Thoracic aorta (tissue), 2 donors: ENCODE measurements at regions not wholly inside any gene's neighbourhood (a gene's known extent, or its start where the extent isn't known, plus 50 kb on each side); places are given as distances from the start of the nearest gene placed in this dataset.

ENCODE experiments used
- ATAC-seq: fragments of 150-250 bp; one replicate; pipeline ENCODE4 v1.8.0; 2017; ENCODE audit warnings: low read depth; ENCODE audit not compliant: insufficient number of reproducible peaks, low FRiP score
- DNase-seq: peaks from one replicate; pipeline ENCODE4 v3.0.0-alpha.2; 2020; ENCODE audit warnings: low spot score
- H3K27ac ChIP-seq, 2 donors: fragments of 200-600 bp; sonication (generic); 1 replicate in 1 of 2; 2 replicates in 1 of 2; pipeline ENCODE4 v1.5.1; 2016; ENCODE audit warnings: mild to moderate bottlenecking in 2 of 2, moderate library complexity in 2 of 2
- H3K27me3 ChIP-seq: fragments of 200-600 bp; sonication (generic); replicated peaks from 2 replicates; pipeline ENCODE4 v1.6.0; 2016; ENCODE audit warnings: mild to moderate bottlenecking; ENCODE audit not compliant: insufficient read depth
- H3K36me3 ChIP-seq: fragments of 200-600 bp; sonication (generic); one replicate; pipeline ENCODE4 v1.5.1; 2016
- H3K4me1 ChIP-seq, 2 donors: fragments of 200-600 bp; sonication (generic); 1 replicate in 1 of 2; 2 replicates in 1 of 2; pipeline versions ENCODE4 v1.5.1 to v1.6.0; 2016; ENCODE audit warnings: low read depth in 2 of 2, mild to moderate bottlenecking in 1 of 2; ENCODE audit not compliant: control insufficient read depth in 1 of 2
- H3K4me3 ChIP-seq: fragments of 200-600 bp; sonication (generic); 2 replicates; pipeline ENCODE4 v1.5.1; 2016; ENCODE audit warnings: mild to moderate bottlenecking
- H3K9me3 ChIP-seq: fragments of 200-600 bp; sonication (generic); 2 replicates; pipeline ENCODE4 v1.5.1; 2016
- TF ChIP-seq, protein P1 (sequence below): fragments of 200-600 bp; sonication (generic); IDR thresholded peaks from one replicate; pipeline ENCODE4 v1.5.1; 2019; ENCODE audit warnings: antibody characterized with exemption

DNA sequence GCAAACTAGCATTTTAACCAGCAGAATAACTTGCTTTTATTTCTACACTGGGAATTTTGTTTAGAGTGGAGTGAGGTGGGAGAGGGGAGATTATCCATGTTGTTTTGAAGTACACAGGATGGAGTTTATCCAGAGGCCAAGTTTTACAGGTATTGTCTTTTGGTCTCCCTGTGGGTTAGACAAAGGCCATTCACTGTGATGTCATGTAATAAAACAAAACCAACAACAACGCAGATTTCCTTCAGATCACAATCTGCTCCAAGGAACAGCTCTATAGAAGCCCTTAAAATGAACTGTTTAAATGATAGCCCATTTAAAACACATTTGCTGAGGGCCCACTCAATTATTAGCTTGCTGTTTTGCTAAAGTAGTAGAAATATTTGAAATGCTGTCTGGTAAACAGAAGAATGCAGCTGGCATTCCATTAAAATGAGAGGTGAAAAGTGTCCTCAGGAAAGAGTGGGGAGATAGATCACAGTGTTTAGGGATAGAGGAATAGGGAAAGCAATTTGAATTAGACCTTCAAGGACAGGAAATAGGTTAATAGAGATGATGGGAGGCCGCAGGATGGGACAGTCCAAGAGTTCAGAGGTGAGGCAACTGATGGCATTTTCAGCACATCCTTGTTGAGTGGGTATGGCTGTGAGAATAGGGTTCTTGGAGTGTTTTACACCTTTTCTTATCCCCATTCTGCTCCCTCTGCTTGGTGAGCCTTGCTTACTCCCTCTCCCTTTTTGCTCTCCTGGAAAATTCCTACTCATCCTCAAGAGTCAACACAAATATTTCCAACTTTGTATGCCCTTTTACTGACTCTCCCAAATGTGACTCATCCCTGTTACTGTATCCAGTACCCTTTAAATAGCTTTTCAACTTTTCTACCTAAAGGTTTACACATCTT, 140.1 kb upstream of the NR3C1 start:
- no peak overlapping the region for H3K4me3 ChIP-seq
- DNase-seq (no peak), ATAC-seq (no peak)
- TF ChIP-seq, protein P1, sequence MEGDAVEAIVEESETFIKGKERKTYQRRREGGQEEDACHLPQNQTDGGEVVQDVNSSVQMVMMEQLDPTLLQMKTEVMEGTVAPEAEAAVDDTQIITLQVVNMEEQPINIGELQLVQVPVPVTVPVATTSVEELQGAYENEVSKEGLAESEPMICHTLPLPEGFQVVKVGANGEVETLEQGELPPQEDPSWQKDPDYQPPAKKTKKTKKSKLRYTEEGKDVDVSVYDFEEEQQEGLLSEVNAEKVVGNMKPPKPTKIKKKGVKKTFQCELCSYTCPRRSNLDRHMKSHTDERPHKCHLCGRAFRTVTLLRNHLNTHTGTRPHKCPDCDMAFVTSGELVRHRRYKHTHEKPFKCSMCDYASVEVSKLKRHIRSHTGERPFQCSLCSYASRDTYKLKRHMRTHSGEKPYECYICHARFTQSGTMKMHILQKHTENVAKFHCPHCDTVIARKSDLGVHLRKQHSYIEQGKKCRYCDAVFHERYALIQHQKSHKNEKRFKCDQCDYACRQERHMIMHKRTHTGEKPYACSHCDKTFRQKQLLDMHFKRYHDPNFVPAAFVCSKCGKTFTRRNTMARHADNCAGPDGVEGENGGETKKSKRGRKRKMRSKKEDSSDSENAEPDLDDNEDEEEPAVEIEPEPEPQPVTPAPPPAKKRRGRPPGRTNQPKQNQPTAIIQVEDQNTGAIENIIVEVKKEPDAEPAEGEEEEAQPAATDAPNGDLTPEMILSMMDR = no peak
- H3K27me3 ChIP-seq = no peaks in the 10 kb centered on the region
- H3K4me1 ChIP-seq = no peaks in the 10 kb centered on the region
- no peak overlapping the region for H3K27ac ChIP-seq
- H3K36me3 ChIP-seq = no peaks in the 10 kb centered on the region
- peaks cover 4% of the 10 kb centered on the region for H3K9me3 ChIP-seq

- no peaks in the 10 kb centered on the region for H3K36me3 ChIP-seq
- no peak overlapping the region for H3K4me3 ChIP-seq
- ATAC-seq (no peak), DNase-seq (no peak)
- no peaks in the 10 kb centered on the region for H3K27me3 ChIP-seq
- peaks cover 4% of the 10 kb centered on the region for H3K9me3 ChIP-seq
- no peaks in the 10 kb centered on the region for H3K4me1 ChIP-seq
- no peak overlapping the region for H3K27ac ChIP-seq
- TF ChIP-seq, protein P1 = no peak
Observed at GRCh38 chr5:143542798-143543144, 139.3 kb upstream of the NR3C1 start.

GRCh38 chr5:143541943-143542797, 138.7 kb upstream of the NR3C1 start:
- no peak overlapping the region for H3K27ac ChIP-seq
- TF ChIP-seq, protein P1 = no peak
- no peak overlapping the region for H3K4me3 ChIP-seq
- no peaks in the 10 kb centered on the region for H3K36me3 ChIP-seq
- DNase-seq (no peak), ATAC-seq (no peak)
- H3K9me3 ChIP-seq = peaks cover 4% of the 10 kb centered on the region
- no peaks in the 10 kb centered on the region for H3K27me3 ChIP-seq
- H3K4me1 ChIP-seq = no peaks in the 10 kb centered on the region

DNA sequence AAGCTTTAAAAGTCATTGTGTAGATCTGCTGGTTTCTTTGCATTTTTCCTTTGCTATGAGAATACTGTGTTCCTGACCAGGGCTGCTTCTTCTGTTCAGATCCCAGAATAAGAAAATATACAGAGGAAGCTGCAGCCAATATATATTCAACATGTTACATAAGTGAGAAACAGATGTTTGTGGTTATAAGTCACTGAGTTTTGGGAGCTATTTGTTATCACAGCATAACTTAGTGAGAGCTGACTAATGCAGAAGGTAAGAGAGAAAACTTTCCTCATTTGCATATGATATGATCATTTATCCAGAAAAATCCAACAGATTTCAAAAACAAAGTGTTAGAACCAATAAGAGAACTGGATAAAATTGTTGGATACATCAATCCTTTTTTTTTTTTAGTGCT, 136.3 kb upstream of the NR3C1 start:
- TF ChIP-seq, protein P1 = no peak
- Histone ChIP-seq H3K27me3 (no peaks in the 10 kb centered on the region), H3K4me1 (peaks cover 5 to 6% of the 10 kb centered on the region in 2 donors), H3K9me3 (peaks cover 4% of the 10 kb centered on the region), H3K36me3 (no peaks in the 10 kb centered on the region), H3K4me3 (no peak overlapping the region), H3K27ac (no peak overlapping the region)
- DNase-seq (no peak), ATAC-seq (no peak)

DNA sequence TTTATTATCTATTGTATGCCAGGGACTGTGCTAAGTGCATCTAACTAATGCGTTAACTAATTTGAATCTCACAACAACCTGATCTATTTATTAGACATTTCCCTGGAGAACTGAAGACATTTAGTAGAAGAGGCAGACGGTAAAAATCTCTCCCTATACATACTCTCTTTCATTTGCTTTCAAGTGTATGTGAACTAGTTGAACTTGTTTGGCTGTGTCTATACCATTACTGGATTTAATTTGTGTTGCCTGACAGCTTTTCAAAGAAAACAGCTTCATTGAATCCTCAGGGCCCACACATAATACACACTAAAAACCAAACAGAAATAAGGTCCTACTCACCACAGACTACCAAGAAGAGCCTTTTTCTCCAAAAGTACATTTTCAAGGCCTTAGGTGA, 133.6 kb upstream of the NR3C1 start:
- Histone ChIP-seq H3K27me3 (no peaks in the 10 kb centered on the region), H3K9me3 (peaks cover 4% of the 10 kb centered on the region), H3K4me3 (no peak overlapping the region), H3K4me1 (peaks cover 5 to 6% of the 10 kb centered on the region in 2 donors), H3K36me3 (no peaks in the 10 kb centered on the region), H3K27ac (no peak overlapping the region)
- no peak for ATAC-seq
- no peak for DNase-seq
- TF ChIP-seq, protein P1 = no peak
